PC-9 (cell line): ENCODE measurements at regions not wholly inside any gene's neighbourhood (a gene's known extent, or its start where the extent isn't known, plus 50 kb on each side); places are given as distances from the start of the nearest gene placed in this dataset.

Experiments used
- CTCF ChIP-seq: fragments of 200-600 bp; sonication (generic); conservative IDR thresholded peaks from 2 replicates; pipeline ENCODE4 v1.6.1; 2017; ENCODE audit warnings: mixed run types, antibody characterized with exemption, mild to moderate bottlenecking, moderate library complexity
- EZH2 ChIP-seq: fragments of 200-600 bp; sonication (generic); IDR thresholded peaks from 2 replicates; pipeline ENCODE4 v1.8.0; 2017; ENCODE audit warnings: antibody characterized with exemption, low read depth

- TF ChIP-seq CTCF (no peak), EZH2 (no peak)
These were observed 127.9 kb upstream of the OPCML start for GRCh38 chr11:133660202-133660568.
